ENCODE measurements at regions not wholly inside any gene's neighbourhood (a gene's known extent, or its start where the extent isn't known, plus 50 kb on each side); places are given as distances from the start of the nearest gene placed in this dataset.

DNA sequence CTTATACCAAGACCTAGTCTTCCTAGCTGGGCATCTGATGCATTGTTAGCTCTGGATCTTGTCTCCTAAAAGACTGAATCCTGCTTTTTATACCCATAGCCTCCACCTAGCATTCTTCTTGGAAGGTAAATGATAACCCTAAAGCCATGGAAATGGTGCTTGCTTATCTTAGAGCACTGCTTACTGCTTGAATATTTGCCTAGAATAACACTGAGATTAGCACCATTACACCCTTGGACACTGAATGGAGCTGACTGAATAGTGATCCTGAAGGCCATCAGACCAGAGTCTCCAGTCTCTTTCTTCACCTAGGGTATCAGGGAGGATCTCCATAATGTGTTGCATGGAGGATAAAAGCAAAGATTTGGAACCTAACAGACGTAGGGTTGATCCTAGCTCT lies 50.3 kb upstream of the UGP2 start:
- TF ChIP-seq, protein P1, sequence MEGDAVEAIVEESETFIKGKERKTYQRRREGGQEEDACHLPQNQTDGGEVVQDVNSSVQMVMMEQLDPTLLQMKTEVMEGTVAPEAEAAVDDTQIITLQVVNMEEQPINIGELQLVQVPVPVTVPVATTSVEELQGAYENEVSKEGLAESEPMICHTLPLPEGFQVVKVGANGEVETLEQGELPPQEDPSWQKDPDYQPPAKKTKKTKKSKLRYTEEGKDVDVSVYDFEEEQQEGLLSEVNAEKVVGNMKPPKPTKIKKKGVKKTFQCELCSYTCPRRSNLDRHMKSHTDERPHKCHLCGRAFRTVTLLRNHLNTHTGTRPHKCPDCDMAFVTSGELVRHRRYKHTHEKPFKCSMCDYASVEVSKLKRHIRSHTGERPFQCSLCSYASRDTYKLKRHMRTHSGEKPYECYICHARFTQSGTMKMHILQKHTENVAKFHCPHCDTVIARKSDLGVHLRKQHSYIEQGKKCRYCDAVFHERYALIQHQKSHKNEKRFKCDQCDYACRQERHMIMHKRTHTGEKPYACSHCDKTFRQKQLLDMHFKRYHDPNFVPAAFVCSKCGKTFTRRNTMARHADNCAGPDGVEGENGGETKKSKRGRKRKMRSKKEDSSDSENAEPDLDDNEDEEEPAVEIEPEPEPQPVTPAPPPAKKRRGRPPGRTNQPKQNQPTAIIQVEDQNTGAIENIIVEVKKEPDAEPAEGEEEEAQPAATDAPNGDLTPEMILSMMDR (IDR thresholded peaks at IDR 0.05 in 4 of 5, conservative IDR thresholded peaks at IDR 0.05 in 1 of 5): no peak
- no peak for TF ChIP-seq POLR2A (IDR thresholded peaks at IDR 0.05)

Data from gastrocnemius medialis (tissue), 4 donors.